Activated CD4-positive, alpha-beta T cell treated with anti-CD3 and anti-CD28 coated beads for 36 hours (primary cell): ENCODE measurements at regions not wholly inside any gene's neighbourhood (a gene's known extent, or its start where the extent isn't known, plus 50 kb on each side); places are given as distances from the start of the nearest gene placed in this dataset.
A peak's percentile ranks its signal among the peaks of the same experiment; 100 is the strongest.

Experiments
- ATAC-seq: fragments of 200-7000 bp; cut with Tn5 transposase; one replicate; pipeline ENCODE4 v1.10.0; 2021; ENCODE audit warnings: mild to moderate bottlenecking, moderate library complexity
- CTCF ChIA-PET: fragments of 350-600 bp; sonication (Branson Sonifier 250); formaldehyde crosslinking; loops from one replicate; lab custom pipeline; 2021; ENCODE audit warnings: antibody characterized with exemption; lab: Charles Lee
- POLR2A ChIA-PET: fragments of 350-600 bp; sonication (Branson Sonifier 250); formaldehyde crosslinking; loops from one replicate; lab custom pipeline; 2021; ENCODE audit warnings: antibody characterized with exemption, inconsistent platforms; lab: Charles Lee
- DNase-seq: peaks from one replicate; pipeline ENCODE4 v3.0.0-alpha.2; 2020
- H3K27ac Mint-ChIP-seq: one replicate; pipeline ENCODE4 v1.8.0; 2021; ENCODE audit warnings: mixed read lengths
- H3K27me3 Mint-ChIP-seq: one replicate; pipeline ENCODE4 v1.8.0; 2021; ENCODE audit warnings: mixed read lengths
- H3K36me3 Mint-ChIP-seq: one replicate; pipeline ENCODE4 v1.8.0; 2021; ENCODE audit warnings: low read depth, mixed read lengths
- H3K4me1 Mint-ChIP-seq: one replicate; pipeline ENCODE4 v1.8.0; 2021; ENCODE audit warnings: mixed read lengths
- H3K4me3 Mint-ChIP-seq: one replicate; pipeline ENCODE4 v1.8.0; 2021; ENCODE audit warnings: mild to moderate bottlenecking, moderate library complexity, mixed read lengths
- H3K9me3 Mint-ChIP-seq: one replicate; pipeline ENCODE4 v1.8.0; 2021; ENCODE audit warnings: low read depth, mixed read lengths
- intact Hi-C, 2 experiments: fragments of 100-400 bp; cut with DNase I in 1 of 2; cut with micrococcal nuclease in 1 of 2; formaldehyde crosslinking; loops; one replicate each; pipeline versions ENCODE4 v1.14.2 to v1.15.1; 2022 to 2024; cut with DNase I, micrococcal nuclease

GRCh38 chr6:170160628-170161611 is 130.0 kb downstream of the DLL1 start:
- H3K27me3 Mint-ChIP-seq = peaks cover 2% of the 10 kb centered on the region
- CTCF ChIA-PET = no interaction called here
- DNase-seq (no peak), ATAC-seq (no peak)
- POLR2A ChIA-PET = no interaction called here
- H3K4me3 Mint-ChIP-seq = no peak overlapping the region
- no peak overlapping the region for H3K27ac Mint-ChIP-seq
- H3K36me3 Mint-ChIP-seq = no peaks in the 10 kb centered on the region
- no peaks in the 10 kb centered on the region for H3K9me3 Mint-ChIP-seq
- H3K4me1 Mint-ChIP-seq = no peaks in the 10 kb centered on the region
- intact Hi-C loops = no loop called here

- Mint-ChIP-seq H3K9me3 (no peaks in the 10 kb centered on the region), H3K36me3 (no peaks in the 10 kb centered on the region), H3K27ac (no peak overlapping the region), H3K4me3 (no peak overlapping the region), H3K4me1 (no peaks in the 10 kb centered on the region), H3K27me3 (peaks cover 2% of the 10 kb centered on the region)
- CTCF ChIA-PET = no interaction called here
- intact Hi-C loops = no loop called here
- peak; percentile 61 for DNase-seq
- POLR2A ChIA-PET = no interaction called here
- ATAC-seq = no peak
Observed at GRCh38 chr6:170160031-170160627, 130.7 kb downstream of the DLL1 start.

- DNase-seq = no peak
- Mint-ChIP-seq H3K36me3 (no peaks in the 10 kb centered on the region), H3K4me1 (no peaks in the 10 kb centered on the region), H3K27ac (no peak overlapping the region), H3K4me3 (no peak overlapping the region), H3K27me3 (peaks cover under 1% of the 10 kb centered on the region), H3K9me3 (no peaks in the 10 kb centered on the region)
- POLR2A ChIA-PET = no interaction called here
- intact Hi-C loops = no loop called here
- CTCF ChIA-PET = no interaction called here
- no peak for ATAC-seq
Observed at GRCh38 chr6:170159022-170159965, 131.6 kb downstream of the DLL1 start.

DNA sequence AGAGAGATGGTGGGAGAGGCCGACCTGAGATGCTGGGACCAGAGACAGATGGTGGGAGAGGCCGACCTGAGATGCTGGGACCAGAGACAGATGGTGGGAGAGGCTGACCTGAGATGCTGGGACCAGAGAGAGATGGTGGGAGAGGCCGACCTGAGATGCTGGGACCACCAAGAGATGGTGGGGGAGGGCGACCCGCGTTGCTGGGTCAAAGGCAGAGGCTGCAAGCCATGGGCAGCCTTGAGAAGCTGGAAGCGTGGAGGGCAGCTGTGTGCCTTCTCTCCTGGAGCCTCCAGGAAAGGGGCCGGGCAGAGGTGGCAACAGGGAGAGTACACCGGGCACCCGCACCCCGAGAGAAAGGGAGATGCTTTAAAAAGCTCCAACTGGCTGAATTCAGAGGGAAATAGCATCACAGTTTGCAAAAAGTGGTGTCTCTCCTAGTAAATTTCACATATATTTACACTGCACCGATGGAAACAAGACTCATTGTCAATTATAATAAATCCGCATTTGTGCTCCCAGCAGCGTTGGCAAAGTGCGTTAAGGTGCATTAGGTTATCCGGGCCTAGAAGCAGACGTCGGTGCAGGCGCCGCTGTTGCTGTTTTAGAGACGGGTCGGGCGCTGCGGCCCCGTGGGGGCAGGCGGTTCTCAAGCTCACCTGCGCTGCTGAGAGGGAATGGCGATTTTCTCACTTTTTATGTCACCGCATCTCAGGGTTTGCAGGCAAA is 132.4 kb downstream of the DLL1 start:
- H3K9me3 Mint-ChIP-seq = no peaks in the 10 kb centered on the region
- H3K27me3 Mint-ChIP-seq = no peaks in the 10 kb centered on the region
- intact Hi-C loops = no loop called here
- CTCF ChIA-PET = no interaction called here
- no peaks in the 10 kb centered on the region for H3K4me1 Mint-ChIP-seq
- no peak for ATAC-seq
- no peak for DNase-seq
- H3K36me3 Mint-ChIP-seq = no peaks in the 10 kb centered on the region
- no peak overlapping the region for H3K4me3 Mint-ChIP-seq
- POLR2A ChIA-PET = no interaction called here
- H3K27ac Mint-ChIP-seq = no peak overlapping the region

DNA sequence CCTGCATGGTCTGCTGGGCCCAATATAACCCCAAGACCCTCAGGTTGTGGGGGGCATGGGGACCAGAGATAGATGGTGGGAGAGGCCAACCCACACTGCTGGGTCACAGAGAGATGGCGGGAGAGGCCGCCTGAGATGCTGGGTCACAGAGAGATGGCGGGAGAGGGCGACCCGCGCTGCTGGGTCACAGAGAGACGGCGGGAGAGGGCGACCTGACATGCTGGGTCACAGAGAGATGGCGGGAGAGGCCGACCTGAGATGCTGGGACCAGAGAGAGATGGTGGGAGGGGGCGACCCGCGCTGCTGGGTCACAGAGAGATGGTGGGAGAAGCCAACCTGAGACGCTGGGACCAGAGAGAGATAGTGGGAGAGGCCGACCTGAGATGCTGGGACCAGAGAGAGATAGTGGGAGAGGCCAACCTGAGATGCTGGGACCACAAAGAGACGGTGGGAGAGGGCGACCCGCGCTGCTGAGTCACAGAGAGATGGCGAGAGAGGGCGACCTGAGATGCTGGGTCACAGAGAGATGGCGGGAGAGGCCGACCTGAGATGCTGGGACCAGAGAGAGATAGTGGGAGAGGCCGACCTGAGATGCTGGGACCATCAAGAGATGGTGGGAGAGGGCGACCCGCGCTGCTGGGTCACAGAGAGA is 133.2 kb downstream of the DLL1 start:
- Mint-ChIP-seq H3K4me1 (no peaks in the 10 kb centered on the region), H3K27ac (no peak overlapping the region), H3K4me3 (no peak overlapping the region), H3K36me3 (no peaks in the 10 kb centered on the region), H3K27me3 (no peaks in the 10 kb centered on the region), H3K9me3 (no peaks in the 10 kb centered on the region)
- CTCF ChIA-PET = no interaction called here
- intact Hi-C loops = no loop called here
- DNase-seq = no peak
- ATAC-seq = no peak
- POLR2A ChIA-PET = no interaction called here

DNA sequence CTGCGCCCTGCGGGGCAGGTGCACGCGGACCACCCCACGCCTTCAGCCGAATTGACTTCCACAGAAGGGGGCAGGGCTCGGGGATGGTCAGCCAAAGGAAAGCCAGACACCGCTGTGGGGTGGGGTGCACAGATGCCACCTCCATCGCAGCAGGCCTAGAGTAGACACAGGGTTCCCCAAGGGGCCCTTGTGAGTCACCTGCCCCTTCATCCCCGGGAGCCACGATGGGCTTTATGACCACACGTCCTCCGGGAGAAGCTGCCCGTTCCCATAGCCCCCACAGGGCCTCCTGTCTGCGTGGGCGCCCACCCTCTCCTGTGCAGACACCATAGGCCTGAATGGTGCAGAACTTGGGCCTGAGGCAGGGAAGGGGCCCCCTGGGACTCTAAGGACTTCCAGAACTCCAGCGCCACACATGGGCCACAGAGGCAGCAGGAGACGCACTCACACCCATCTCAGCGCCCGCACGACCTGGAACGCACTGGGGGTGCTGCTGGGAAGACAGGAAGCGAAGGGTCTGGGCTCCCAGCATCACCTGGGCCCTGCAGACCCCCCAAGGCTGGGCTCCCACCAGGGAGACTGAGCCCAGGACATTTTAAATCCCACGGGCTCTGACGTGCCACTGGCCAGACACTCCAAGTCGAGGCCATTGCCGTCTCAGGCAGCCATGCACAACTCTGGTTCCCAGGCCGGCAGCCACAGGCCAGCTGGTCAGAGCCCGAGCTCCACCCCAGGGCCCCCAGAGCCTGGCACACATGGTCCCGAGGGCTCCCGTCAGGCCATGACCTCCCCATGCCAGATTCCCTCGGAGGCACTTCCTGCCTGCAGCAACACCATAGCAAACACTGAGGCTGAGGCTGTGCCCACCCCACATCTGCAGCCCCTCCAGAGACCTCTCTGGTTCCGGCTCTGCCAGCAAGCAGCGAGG is 134.2 kb downstream of the DLL1 start:
- Mint-ChIP-seq H3K27ac (no peak overlapping the region), H3K27me3 (peaks cover under 1% of the 10 kb centered on the region), H3K36me3 (no peaks in the 10 kb centered on the region), H3K4me1 (peaks cover 3% of the 10 kb centered on the region), H3K4me3 (no peak overlapping the region), H3K9me3 (no peaks in the 10 kb centered on the region)
- intact Hi-C loops = no loop called here
- DNase-seq (no peak), ATAC-seq (no peak)
- POLR2A ChIA-PET = no interaction called here
- CTCF ChIA-PET = no interaction called here

- Mint-ChIP-seq H3K4me1 (peaks cover 3% of the 10 kb centered on the region), H3K9me3 (no peaks in the 10 kb centered on the region), H3K27me3 (peaks cover 8% of the 10 kb centered on the region), H3K27ac (no peak overlapping the region), H3K4me3 (no peak overlapping the region), H3K36me3 (no peaks in the 10 kb centered on the region)
- CTCF ChIA-PET = no interaction called here
- intact Hi-C loops = no loop called here
- DNase-seq (no peak), ATAC-seq (no peak)
- POLR2A ChIA-PET = no interaction called here
Observed at GRCh38 chr6:170155464-170156196, 135.2 kb downstream of the DLL1 start.

GRCh38 chr6:170153436-170154319 is 137.2 kb downstream of the DLL1 start:
- intact Hi-C loops = no loop called here
- H3K9me3 Mint-ChIP-seq = no peaks in the 10 kb centered on the region
- POLR2A ChIA-PET = no interaction called here
- H3K4me3 Mint-ChIP-seq = no peak overlapping the region
- H3K4me1 Mint-ChIP-seq = peaks cover 14% of the 10 kb centered on the region
- CTCF ChIA-PET = interaction anchor here (0.5 kb wide), 1 partner anchor 39 kb away, joined by 3 read pairs; no protein-coding TSS in a partner anchor
- DNase-seq = no peak
- H3K27me3 Mint-ChIP-seq = peaks cover 8% of the 10 kb centered on the region
- no peak for ATAC-seq
- H3K36me3 Mint-ChIP-seq = no peaks in the 10 kb centered on the region
- no peak overlapping the region for H3K27ac Mint-ChIP-seq

DNA sequence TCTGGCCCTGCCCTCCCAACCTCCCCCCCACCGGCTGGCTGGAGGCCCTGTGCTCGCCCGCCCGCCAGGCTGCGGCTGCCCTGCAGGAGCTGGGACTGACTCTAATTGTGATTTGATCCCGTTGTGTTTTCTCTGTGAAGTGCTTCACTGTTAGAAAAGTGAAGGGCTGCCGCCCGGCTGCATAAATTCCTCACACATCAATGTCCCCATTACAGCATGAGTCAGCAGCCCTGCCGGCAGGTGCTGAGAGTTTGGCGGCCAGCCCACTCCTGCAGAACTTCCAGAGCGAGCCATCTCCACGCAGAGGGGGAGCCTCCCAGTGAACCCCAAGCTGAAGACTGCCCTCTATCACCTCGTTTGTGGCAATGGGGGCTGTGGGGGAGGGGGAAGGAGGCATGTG is 137.9 kb downstream of the DLL1 start:
- ChIA-PET POLR2A (no interaction called here), CTCF (no interaction called here)
- Mint-ChIP-seq H3K4me1 (peaks cover 21% of the 10 kb centered on the region), H3K9me3 (no peaks in the 10 kb centered on the region), H3K36me3 (no peaks in the 10 kb centered on the region), H3K4me3 (no peak overlapping the region), H3K27me3 (peaks cover 8% of the 10 kb centered on the region), H3K27ac (no peak overlapping the region)
- ATAC-seq (peak; percentile 8), DNase-seq (peak; percentile 37)
- intact Hi-C loops = no loop called here
